GM23338 (cell line): ENCODE measurements at regions not wholly inside any gene's neighbourhood (a gene's known extent, or its start where the extent isn't known, plus 50 kb on each side); places are given as distances from the start of the nearest gene placed in this dataset.

Experiments used
- ATAC-seq: fragments of 200-7000 bp; cut with Tn5 transposase; 3 replicates; pipeline ENCODE4 v1.9.1; 2020
- DNase-seq: peaks from one replicate; pipeline ENCODE4 v3.0.0-alpha.2; 2015; ENCODE audit warnings: low spot score
- H2AFZ ChIP-seq: fragments of 200-600 bp; sonication (generic); 2 replicates; pipeline ENCODE4 v1.8.0; 2016; ENCODE audit warnings: antibody characterized with exemption, mild to moderate bottlenecking, moderate library complexity
- H3F3A ChIP-seq: fragments of 200-600 bp; sonication (generic); replicated peaks from 2 replicates; pipeline ENCODE4 v1.8.0; 2017; ENCODE audit warnings: antibody characterized with exemption, mixed run types, low read depth
- H3K27ac ChIP-seq: fragments of 200-600 bp; sonication (generic); 2 replicates; pipeline ENCODE4 v1.6.1; 2016; ENCODE audit warnings: low read depth
- H3K27me3 ChIP-seq: fragments of 200-600 bp; sonication (generic); 2 replicates; pipeline ENCODE4 v1.8.0; 2016; ENCODE audit warnings: mild to moderate bottlenecking, mixed run types, moderate library complexity; ENCODE audit not compliant: insufficient read depth
- H3K36me3 ChIP-seq: fragments of 200-600 bp; sonication (generic); 2 replicates; pipeline ENCODE4 v1.8.0; 2016; ENCODE audit warnings: mild to moderate bottlenecking; ENCODE audit not compliant: insufficient read depth
- H3K4me1 ChIP-seq: fragments of 200-600 bp; sonication (generic); 2 replicates; pipeline ENCODE4 v1.8.0; 2016; ENCODE audit warnings: mild to moderate bottlenecking, moderate library complexity; ENCODE audit not compliant: insufficient read depth
- H3K4me2 ChIP-seq: fragments of 200-600 bp; sonication (generic); 2 replicates; pipeline ENCODE4 v1.7.1; 2017; ENCODE audit warnings: mixed run types
- H3K4me3 ChIP-seq: fragments of 200-600 bp; sonication (generic); 2 replicates; pipeline ENCODE4 v1.6.1; 2016; ENCODE audit warnings: mixed run types
- H3K79me2 ChIP-seq: fragments of 200-600 bp; sonication (generic); replicated peaks from 2 replicates; pipeline ENCODE4 v1.8.0; 2017; ENCODE audit warnings: mild to moderate bottlenecking; ENCODE audit not compliant: insufficient read depth
- H3K9me2 ChIP-seq: fragments of 200-600 bp; sonication (generic); 2 replicates; pipeline ENCODE4 v1.8.0; 2017; ENCODE audit not compliant: insufficient read depth
- H4K20me1 ChIP-seq: fragments of 200-600 bp; sonication (generic); replicated peaks from 2 replicates; pipeline ENCODE4 v1.8.0; 2017; ENCODE audit warnings: mild to moderate bottlenecking; ENCODE audit not compliant: insufficient read depth
- H3K27ac Mint-ChIP-seq: 2 replicates; pipeline ENCODE4 v1.8.0; 2020; ENCODE audit warnings: inconsistent platforms, mild to moderate bottlenecking, moderate library complexity, mixed read lengths
- H3K27me3 Mint-ChIP-seq: 3 replicates; pipeline ENCODE4 v1.8.0; 2022; ENCODE audit warnings: low read depth, mild to moderate bottlenecking, moderate library complexity, mixed read lengths, inconsistent platforms; ENCODE audit not compliant: insufficient read depth, poor library complexity
- H3K36me3 Mint-ChIP-seq: 3 replicates; pipeline ENCODE4 v1.8.0; 2021; ENCODE audit warnings: low read depth, mild to moderate bottlenecking, inconsistent platforms, moderate library complexity, mixed read lengths
- H3K4me1 Mint-ChIP-seq: 3 replicates; pipeline ENCODE4 v1.8.0; 2020; ENCODE audit warnings: mild to moderate bottlenecking, inconsistent platforms, mixed read lengths
- H3K4me3 Mint-ChIP-seq: 3 replicates; pipeline ENCODE4 v1.8.0; 2021; ENCODE audit warnings: moderate library complexity, mild to moderate bottlenecking, inconsistent platforms, mixed read lengths
- H3K9me3 Mint-ChIP-seq: 3 replicates; pipeline ENCODE4 v1.8.0; 2020; ENCODE audit warnings: moderate library complexity, mild to moderate bottlenecking, inconsistent platforms, mixed read lengths
- ETS1 ChIP-seq: IDR thresholded peaks from 2 replicates; pipeline ENCODE4 v1.6.1; 2016; ENCODE audit warnings: antibody characterized with exemption
- EZH2 ChIP-seq: fragments of 200-600 bp; sonication (generic); IDR thresholded peaks from one replicate; pipeline ENCODE4 v1.8.0; 2017; ENCODE audit warnings: antibody characterized with exemption, mild to moderate bottlenecking, low read depth; ENCODE audit not compliant: unreplicated experiment
- JUNB ChIP-seq: IDR thresholded peaks from one replicate; pipeline ENCODE4 v1.6.1; 2016; ENCODE audit warnings: antibody characterized with exemption; ENCODE audit not compliant: unreplicated experiment
- NANOG ChIP-seq: IDR thresholded peaks from 2 replicates; pipeline ENCODE4 v1.6.1; 2016; ENCODE audit warnings: antibody characterized with exemption, borderline replicate concordance
- ZNF114 ChIP-seq: fragments of 250-450 bp; sonication (Bioruptor Pico); IDR thresholded peaks from 2 replicates; pipeline ENCODE4 v1.5.0; 2020; ENCODE audit warnings: mild to moderate bottlenecking, moderate library complexity
- ZNF462 ChIP-seq: fragments of 250-450 bp; sonication (Bioruptor Pico); IDR thresholded peaks from 2 replicates; pipeline ENCODE4 v1.5.0; 2020; ENCODE audit warnings: mild to moderate bottlenecking, moderate library complexity

- TF ChIP-seq ZNF462 (CRISPR knock-in tag) = no peak
- no peak for TF ChIP-seq ETS1
- TF ChIP-seq JUNB = no peak
- no peak for TF ChIP-seq EZH2
- no peak for TF ChIP-seq NANOG
Observed at GRCh38 chr18:35861367-35862118, 110.9 kb upstream of the RMP24 start (continued).

GRCh38 chr18:35862119-35862640 is 110.3 kb upstream of the RMP24 start:
- H3K27ac ChIP-seq = peak overlapping the region; percentile 58; the same call in 1 of the 2 replicates
- DNase-seq = peak; percentile 28

More at GRCh38 chr18:35862119-35862640, 110.3 kb upstream of the RMP24 start:
- H3K36me3 Mint-ChIP-seq = peaks cover 7% of the 10 kb centered on the region; the same call in 2 of the 3 replicates
- peaks cover 18% of the 10 kb centered on the region for H3K4me1 Mint-ChIP-seq
- Histone ChIP-seq H2AFZ (no peak overlapping the region), H3K36me3 (no peaks in the 10 kb centered on the region), H4K20me1 (no peaks in the 10 kb centered on the region), H3K4me1 (peaks cover 20% of the 10 kb centered on the region), H3K27me3 (no peaks in the 10 kb centered on the region), H3K4me2 (peak overlapping the region; percentile 42; the same call in 1 of the 2 replicates), H3K4me3 (no peak overlapping the region), H3K79me2 (no peaks in the 10 kb centered on the region), H3F3A (no peaks in the 10 kb centered on the region; the same call in 1 of the 2 replicates), H3K9me2 (peaks cover 13% of the 10 kb centered on the region; the same call in 1 of the 2 replicates)
- no peak overlapping the region for H3K27ac Mint-ChIP-seq
- no peak overlapping the region for H3K4me3 Mint-ChIP-seq
- H3K9me3 Mint-ChIP-seq = peaks cover 5% of the 10 kb centered on the region
- peaks cover 2% of the 10 kb centered on the region for H3K27me3 Mint-ChIP-seq
- TF ChIP-seq ZNF114 (CRISPR knock-in tag) (no peak), JUNB (no peak)
- no peak; the same call in 2 of the 3 replicates for ATAC-seq
